ENCODE measurements at regions not wholly inside any gene's neighbourhood (a gene's known extent, or its start where the extent isn't known, plus 50 kb on each side); places are given as distances from the start of the nearest gene placed in this dataset.

DNA sequence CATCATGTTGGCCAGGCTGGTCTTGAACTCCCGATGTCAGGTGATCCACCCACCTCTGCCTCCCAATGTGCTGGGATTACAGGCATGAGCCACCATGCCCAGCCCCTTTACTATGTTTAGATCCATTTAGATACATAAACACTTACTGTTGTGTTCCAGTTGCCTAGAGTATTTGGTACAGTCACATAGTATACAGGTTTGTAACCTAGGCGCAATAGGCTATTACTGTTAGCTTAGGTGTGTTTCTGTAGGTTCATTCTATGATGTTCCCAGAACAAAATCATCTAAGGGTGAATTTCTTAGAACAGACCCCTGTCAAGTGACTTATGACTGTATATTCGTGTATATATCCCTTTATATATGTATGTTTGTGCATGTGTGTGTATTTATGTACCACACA, 61.8 kb downstream of the MYCN start:
- Mint-ChIP-seq H3K36me3 (ENCODE audit: low read depth) (no peaks in the 10 kb centered on the region), H3K9me3 (peaks cover 14% of the 10 kb centered on the region), H3K27ac (no peak overlapping the region), H3K4me1 (peaks cover 21% of the 10 kb centered on the region), H3K27me3 (ENCODE audit: low read depth, poor library complexity) (peaks cover 5% of the 10 kb centered on the region), H3K4me3 (no peak overlapping the region)
- DNase-seq = no peak
- TF ChIP-seq, protein P1, sequence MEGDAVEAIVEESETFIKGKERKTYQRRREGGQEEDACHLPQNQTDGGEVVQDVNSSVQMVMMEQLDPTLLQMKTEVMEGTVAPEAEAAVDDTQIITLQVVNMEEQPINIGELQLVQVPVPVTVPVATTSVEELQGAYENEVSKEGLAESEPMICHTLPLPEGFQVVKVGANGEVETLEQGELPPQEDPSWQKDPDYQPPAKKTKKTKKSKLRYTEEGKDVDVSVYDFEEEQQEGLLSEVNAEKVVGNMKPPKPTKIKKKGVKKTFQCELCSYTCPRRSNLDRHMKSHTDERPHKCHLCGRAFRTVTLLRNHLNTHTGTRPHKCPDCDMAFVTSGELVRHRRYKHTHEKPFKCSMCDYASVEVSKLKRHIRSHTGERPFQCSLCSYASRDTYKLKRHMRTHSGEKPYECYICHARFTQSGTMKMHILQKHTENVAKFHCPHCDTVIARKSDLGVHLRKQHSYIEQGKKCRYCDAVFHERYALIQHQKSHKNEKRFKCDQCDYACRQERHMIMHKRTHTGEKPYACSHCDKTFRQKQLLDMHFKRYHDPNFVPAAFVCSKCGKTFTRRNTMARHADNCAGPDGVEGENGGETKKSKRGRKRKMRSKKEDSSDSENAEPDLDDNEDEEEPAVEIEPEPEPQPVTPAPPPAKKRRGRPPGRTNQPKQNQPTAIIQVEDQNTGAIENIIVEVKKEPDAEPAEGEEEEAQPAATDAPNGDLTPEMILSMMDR (IDR thresholded peaks at IDR 0.05) = no peak

DNA sequence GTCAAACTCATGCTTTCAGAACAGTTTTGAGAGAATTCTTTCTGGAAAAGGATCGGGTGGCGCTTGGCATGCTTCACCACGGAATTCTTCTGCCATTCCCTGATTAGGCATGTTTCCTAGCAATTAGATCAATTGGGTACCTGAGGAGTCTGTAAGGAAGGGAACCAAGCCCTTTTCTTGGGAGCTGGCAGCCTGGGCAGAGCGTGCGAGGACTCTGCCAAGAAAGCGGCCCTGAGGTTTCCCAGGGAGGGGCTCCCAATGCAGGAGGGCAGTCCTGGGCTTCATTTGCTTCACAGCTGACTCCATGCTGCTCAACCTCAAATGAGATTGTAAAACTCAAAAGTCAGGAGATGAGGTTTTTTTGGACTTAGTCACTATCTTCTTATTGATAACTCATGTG, 60.3 kb downstream of the MYCN start:
- H3K36me3 Mint-ChIP-seq (ENCODE audit: low read depth) = no peaks in the 10 kb centered on the region
- H3K4me1 Mint-ChIP-seq = peaks cover 17% of the 10 kb centered on the region
- DNase-seq = no peak
- no peak overlapping the region for H3K4me3 Mint-ChIP-seq
- peak overlapping the region; percentile 3 for H3K27ac Mint-ChIP-seq
- peaks cover 14% of the 10 kb centered on the region for H3K9me3 Mint-ChIP-seq
- H3K27me3 Mint-ChIP-seq (ENCODE audit: low read depth, poor library complexity) = peaks cover 3% of the 10 kb centered on the region
- TF ChIP-seq, protein P1 (IDR thresholded peaks at IDR 0.05) = no peak

DNA sequence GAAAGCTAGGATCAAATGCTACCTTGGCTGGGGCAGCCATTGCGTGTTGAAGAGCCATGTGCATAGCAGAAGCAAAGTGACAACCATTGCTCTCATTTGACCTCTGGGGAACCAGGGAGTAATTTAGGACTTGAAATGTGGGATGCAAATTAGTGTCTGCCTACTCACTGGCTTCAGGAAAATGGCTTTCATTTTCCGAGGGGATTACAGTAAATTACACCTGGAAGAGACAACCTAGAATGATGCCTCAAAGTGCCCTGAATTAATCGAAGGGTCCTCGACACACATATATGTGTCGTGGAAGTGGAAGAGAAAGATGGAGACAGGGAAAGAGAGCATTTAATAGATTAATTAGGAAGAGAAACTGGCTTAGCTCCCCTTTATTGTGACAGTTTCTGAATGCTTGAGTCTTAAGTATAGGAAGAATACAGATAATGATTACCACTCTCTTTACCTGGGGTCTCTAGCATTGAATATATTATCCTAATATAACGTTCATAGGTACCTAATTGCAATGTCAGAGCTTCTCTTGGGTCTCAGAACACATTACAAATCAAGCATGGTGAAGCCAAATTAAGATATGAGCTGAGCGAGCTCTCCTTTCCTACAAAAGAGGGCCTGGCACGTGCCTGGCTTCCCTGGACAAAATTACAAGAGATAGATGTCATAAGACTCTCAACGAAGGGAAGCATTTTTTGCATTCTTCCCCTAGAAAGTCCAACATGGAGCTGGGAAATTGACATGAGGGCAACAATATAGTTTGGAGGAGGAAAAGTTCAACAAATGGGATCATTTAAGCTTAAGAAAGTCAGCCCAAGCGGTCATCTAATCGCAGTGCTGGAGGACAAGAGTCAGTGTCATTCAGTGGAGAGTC, 59.5 kb downstream of the MYCN start:
- peaks cover 14% of the 10 kb centered on the region for H3K9me3 Mint-ChIP-seq
- no peaks in the 10 kb centered on the region for H3K27me3 Mint-ChIP-seq (ENCODE audit: low read depth, poor library complexity)
- no peak overlapping the region for H3K4me3 Mint-ChIP-seq
- TF ChIP-seq, protein P1 (IDR thresholded peaks at IDR 0.05) = no peak
- H3K36me3 Mint-ChIP-seq (ENCODE audit: low read depth) = no peaks in the 10 kb centered on the region
- peak overlapping the region; percentile 3 for H3K27ac Mint-ChIP-seq
- peaks cover 17% of the 10 kb centered on the region for H3K4me1 Mint-ChIP-seq
- no peak for DNase-seq

DNA sequence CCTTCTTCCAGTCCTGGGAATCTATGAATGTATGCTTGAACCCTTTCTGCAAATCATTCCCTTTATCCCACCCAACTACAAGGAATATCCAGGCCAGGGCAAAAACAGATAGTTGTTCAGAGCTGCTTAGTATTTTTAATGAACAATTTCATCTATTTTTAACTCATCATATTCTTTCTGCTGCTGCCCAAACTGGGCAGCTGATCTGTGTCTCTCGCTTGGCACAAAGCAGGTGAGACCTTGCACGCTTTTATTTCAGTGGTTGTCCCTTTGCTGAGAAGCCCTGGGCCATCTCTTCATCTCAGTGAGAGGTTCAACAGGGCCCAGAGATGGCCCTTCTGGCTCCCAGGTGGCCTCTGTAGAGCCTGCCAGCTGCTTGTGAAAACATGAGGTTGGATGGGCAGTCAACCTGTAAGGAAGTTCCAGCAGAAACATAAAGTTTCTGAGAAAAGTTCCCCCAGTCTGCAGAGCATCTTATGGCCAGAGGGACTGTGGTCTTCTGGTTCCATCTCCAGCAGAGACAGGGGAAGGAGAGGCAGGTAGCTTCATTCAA, 57.5 kb downstream of the MYCN start:
- Mint-ChIP-seq H3K9me3 (peaks cover 9% of the 10 kb centered on the region), H3K27ac (no peak overlapping the region), H3K27me3 (ENCODE audit: low read depth, poor library complexity) (peaks cover 4% of the 10 kb centered on the region), H3K4me3 (no peak overlapping the region), H3K36me3 (ENCODE audit: low read depth) (no peaks in the 10 kb centered on the region), H3K4me1 (peaks cover 17% of the 10 kb centered on the region)
- TF ChIP-seq, protein P1 (IDR thresholded peaks at IDR 0.05) = no peak
- DNase-seq = no peak

DNA sequence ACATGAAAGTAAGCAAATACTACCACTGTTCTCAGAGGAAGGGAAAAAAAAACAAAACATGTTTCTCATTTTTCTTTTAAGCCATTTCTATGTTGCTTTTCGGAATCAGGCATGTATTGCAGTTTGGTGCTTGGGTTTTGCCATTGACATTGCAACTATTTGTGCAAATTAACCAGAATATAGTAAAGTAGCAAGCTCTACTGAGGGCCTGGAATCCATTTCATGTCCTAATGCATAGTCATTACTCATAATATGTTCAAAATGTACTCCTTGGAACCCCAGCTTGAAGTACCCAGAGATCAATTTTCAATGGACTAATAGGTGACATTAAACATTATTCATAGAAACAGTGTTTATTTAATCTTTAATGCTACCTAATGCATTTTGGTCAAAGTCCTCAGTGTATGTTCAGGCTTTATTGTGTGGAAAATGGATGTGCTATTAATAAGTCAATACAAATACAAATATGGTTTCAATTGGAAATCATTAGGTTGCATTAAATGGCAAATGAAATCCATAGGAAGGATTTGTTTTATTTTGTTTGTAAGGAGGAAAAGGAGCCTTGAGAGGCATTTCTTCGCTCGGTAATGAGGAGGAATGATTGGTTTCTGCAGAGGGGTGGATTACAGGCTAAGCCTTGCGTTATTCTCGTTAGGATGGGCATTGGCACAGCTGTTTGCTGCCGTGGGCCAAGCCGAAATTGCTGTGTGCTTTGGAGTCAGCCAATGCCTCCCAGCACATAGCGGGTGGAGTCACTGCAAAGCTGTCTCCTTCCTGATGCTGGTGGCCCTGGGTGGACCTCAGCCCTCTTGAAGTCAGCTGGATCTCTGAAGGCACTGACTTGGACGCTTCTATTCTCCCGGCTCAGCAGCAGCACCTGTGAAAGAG, 56.4 kb downstream of the MYCN start:
- no peaks in the 10 kb centered on the region for H3K36me3 Mint-ChIP-seq (ENCODE audit: low read depth)
- H3K4me3 Mint-ChIP-seq = no peak overlapping the region
- peaks cover 19% of the 10 kb centered on the region for H3K4me1 Mint-ChIP-seq
- peaks cover 4% of the 10 kb centered on the region for H3K27me3 Mint-ChIP-seq (ENCODE audit: low read depth, poor library complexity)
- peak overlapping the region; percentile 53 for H3K27ac Mint-ChIP-seq
- no peak for DNase-seq
- H3K9me3 Mint-ChIP-seq = peaks cover 4% of the 10 kb centered on the region
- TF ChIP-seq, protein P1 (IDR thresholded peaks at IDR 0.05) = no peak

Data from nephron progenitor cell (in vitro differentiated cells).